Subcutaneous abdominal adipose tissue (tissue), 5 donors: ENCODE measurements at regions not wholly inside any gene's neighbourhood (a gene's known extent, or its start where the extent isn't known, plus 50 kb on each side); places are given as distances from the start of the nearest gene placed in this dataset.

Experiments used
- H3K27ac ChIP-seq: one replicate; pipeline ENCODE4 v1.7.0; 2013; ENCODE audit warnings: low read depth, mild to moderate bottlenecking, inconsistent platforms, low read length, moderate library complexity
- H3K27me3 ChIP-seq, 5 donors: one replicate each; pipeline ENCODE4 v1.7.0; 2013; ENCODE audit warnings: low read length in 5 of 5, inconsistent platforms in 1 of 5; ENCODE audit not compliant: control insufficient read depth in 5 of 5, insufficient read depth in 4 of 5
- H3K36me3 ChIP-seq, 5 donors: one replicate each; pipeline ENCODE4 v1.7.0; 2013; ENCODE audit warnings: low read length in 5 of 5; ENCODE audit not compliant: control insufficient read depth in 5 of 5, insufficient read depth in 5 of 5
- H3K4me1 ChIP-seq, 5 donors: one replicate each; pipeline ENCODE4 v1.7.0; 2013; ENCODE audit warnings: low read length in 5 of 5, mild to moderate bottlenecking in 3 of 5, moderate library complexity in 1 of 5; ENCODE audit not compliant: control insufficient read depth in 5 of 5, insufficient read depth in 5 of 5
- H3K4me3 ChIP-seq, 5 donors: one replicate each; pipeline ENCODE4 v1.7.0; 2013; ENCODE audit warnings: low read length in 5 of 5, low read depth in 1 of 5
- H3K9ac ChIP-seq, 5 donors: one replicate each; pipeline ENCODE4 v1.7.0; 2013; ENCODE audit warnings: low read length in 5 of 5, mild to moderate bottlenecking in 4 of 5, moderate library complexity in 3 of 5
- H3K9me3 ChIP-seq, 5 donors: one replicate each; pipeline ENCODE4 v1.7.0; 2013; ENCODE audit warnings: low read length in 5 of 5; ENCODE audit not compliant: control insufficient read depth in 5 of 5
- donor health status: healthy.
- donor health status: healthy.
- donor health status: healthy.
- donor health status: healthy.
- donor health status: healthy.

DNA sequence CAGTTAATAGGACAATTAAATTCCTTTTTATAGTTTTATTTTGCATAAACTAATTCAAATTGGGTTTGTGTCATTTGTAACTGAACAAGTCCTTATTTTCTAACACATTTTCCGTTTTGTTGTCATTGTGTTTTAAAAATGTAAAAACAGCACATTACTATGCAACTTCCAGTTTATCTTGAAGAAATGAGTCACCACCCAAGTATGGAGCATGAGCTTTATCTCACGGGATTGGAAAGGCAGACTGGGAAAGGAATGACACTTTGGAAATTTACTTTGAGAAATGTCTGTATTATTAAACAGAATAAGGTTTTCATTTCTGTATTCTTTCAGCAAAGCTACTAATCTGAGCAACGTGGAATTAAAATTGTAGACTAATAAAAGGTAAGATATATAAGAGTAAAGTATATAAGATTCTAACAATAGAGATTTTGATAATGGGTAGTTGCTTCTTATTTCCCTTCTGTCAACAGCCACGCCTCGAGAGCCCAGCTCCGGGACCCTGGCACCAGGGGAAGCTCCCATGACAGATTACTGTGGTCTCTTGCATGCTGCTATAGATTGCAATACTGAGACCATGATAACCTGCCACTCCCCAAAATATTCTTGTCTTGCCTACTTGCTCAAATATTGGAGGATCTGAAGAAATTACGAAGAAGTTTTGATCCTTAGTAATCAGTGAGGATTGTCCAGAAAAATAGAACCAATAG lies 433.1 kb downstream of the CHSY3 start:
- H3K9ac ChIP-seq = no peak overlapping the region
- no peaks in the 10 kb centered on the region for H3K36me3 ChIP-seq
- H3K27ac ChIP-seq = no peak overlapping the region
- no peaks in the 10 kb centered on the region for H3K9me3 ChIP-seq
- no peak overlapping the region for H3K4me3 ChIP-seq
- H3K27me3 ChIP-seq = no peaks in the 10 kb centered on the region
- peaks cover 0 to 3% (median 0%) of the 10 kb centered on the region in 5 donors for H3K4me1 ChIP-seq

- peaks cover 0 to 3% (median 0%) of the 10 kb centered on the region in 5 donors for H3K4me1 ChIP-seq
- H3K36me3 ChIP-seq = no peaks in the 10 kb centered on the region
- no peaks in the 10 kb centered on the region for H3K27me3 ChIP-seq
- H3K27ac ChIP-seq = no peak overlapping the region
- H3K4me3 ChIP-seq = no peak overlapping the region
- H3K9ac ChIP-seq = no peak overlapping the region
- H3K9me3 ChIP-seq = peaks cover 0 to 4% (median 0%) of the 10 kb centered on the region in 5 donors
Observed at GRCh38 chr5:130335117-130335516, 430.9 kb downstream of the CHSY3 start.

DNA sequence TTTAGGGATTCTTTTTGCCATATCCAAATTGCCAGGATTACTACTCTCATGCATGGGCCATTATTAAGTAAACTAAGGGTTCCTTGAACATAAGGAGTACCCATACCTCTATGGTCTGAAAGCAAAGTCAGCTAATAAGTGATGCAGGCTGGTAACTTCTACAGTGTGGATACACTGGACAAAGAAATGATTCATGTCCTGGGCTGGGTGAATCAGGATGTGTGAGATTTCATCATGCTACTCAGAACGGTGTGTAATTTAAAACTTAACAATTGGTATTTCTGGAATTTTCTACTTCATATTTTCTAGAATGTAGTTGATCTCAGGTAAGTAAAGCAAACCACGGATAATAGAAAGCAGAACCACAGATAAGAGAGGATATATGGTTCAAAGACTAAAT lies 428.8 kb downstream of the CHSY3 start:
- Histone ChIP-seq H3K9ac (no peak overlapping the region), H3K36me3 (no peaks in the 10 kb centered on the region), H3K27ac (no peak overlapping the region), H3K9me3 (peaks cover 0 to 6% (median 0%) of the 10 kb centered on the region in 5 donors), H3K4me3 (no peak overlapping the region), H3K27me3 (no peaks in the 10 kb centered on the region), H3K4me1 (peaks cover 0 to 3% (median 0%) of the 10 kb centered on the region in 5 donors)

GRCh38 chr5:130331332-130331731 lies 427.1 kb downstream of the CHSY3 start:
- Histone ChIP-seq H3K36me3 (no peaks in the 10 kb centered on the region), H3K27me3 (no peaks in the 10 kb centered on the region), H3K9me3 (peaks cover 0 to 6% (median 0%) of the 10 kb centered on the region in 5 donors), H3K9ac (no peak overlapping the region), H3K4me1 (no peaks in the 10 kb centered on the region), H3K4me3 (no peak overlapping the region), H3K27ac (no peak overlapping the region)

- Histone ChIP-seq H3K4me1 (no peaks in the 10 kb centered on the region), H3K4me3 (no peak overlapping the region), H3K9me3 (peaks cover 0 to 7% (median 3%) of the 10 kb centered on the region in 5 donors), H3K27me3 (no peaks in the 10 kb centered on the region), H3K36me3 (no peaks in the 10 kb centered on the region), H3K9ac (no peak overlapping the region), H3K27ac (no peak overlapping the region)
Observed at GRCh38 chr5:130324953-130325671, 420.8 kb downstream of the CHSY3 start.

GRCh38 chr5:130323804-130324454 lies 419.7 kb downstream of the CHSY3 start:
- Histone ChIP-seq H3K4me3 (no peak overlapping the region), H3K36me3 (no peaks in the 10 kb centered on the region), H3K9ac (no peak overlapping the region), H3K4me1 (no peaks in the 10 kb centered on the region), H3K27me3 (no peaks in the 10 kb centered on the region), H3K9me3 (peaks cover 0 to 7% (median 3%) of the 10 kb centered on the region in 5 donors), H3K27ac (no peak overlapping the region)

- Histone ChIP-seq H3K9me3 (peaks cover 0 to 7% (median 3%) of the 10 kb centered on the region in 5 donors), H3K4me1 (no peaks in the 10 kb centered on the region), H3K4me3 (no peak overlapping the region), H3K9ac (no peak overlapping the region), H3K27me3 (no peaks in the 10 kb centered on the region), H3K27ac (no peak overlapping the region), H3K36me3 (no peaks in the 10 kb centered on the region)
Observed at GRCh38 chr5:130321931-130322330, 417.7 kb downstream of the CHSY3 start.

GRCh38 chr5:130316971-130317680 lies 412.9 kb downstream of the CHSY3 start:
- Histone ChIP-seq H3K27ac (no peak overlapping the region), H3K4me1 (no peaks in the 10 kb centered on the region), H3K9ac (no peak overlapping the region)

DNA sequence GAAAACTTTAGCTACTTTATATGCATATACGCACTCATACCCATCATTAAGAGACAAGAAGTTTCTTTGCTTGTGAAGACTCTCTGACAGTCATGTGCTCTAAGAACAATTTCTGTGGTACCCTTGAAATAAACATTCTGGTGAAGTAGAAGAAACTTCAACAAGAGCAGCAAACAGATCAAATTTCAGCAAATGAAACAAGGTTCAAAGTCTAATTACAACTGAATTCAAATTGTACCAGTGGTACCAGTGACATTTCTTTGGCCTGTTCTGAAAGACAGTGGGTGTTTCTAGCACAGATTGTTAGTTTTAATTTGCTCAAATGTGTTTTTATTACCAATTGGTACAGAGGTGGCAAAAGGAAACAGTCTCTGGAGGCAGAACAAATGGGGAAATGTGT lies 391.0 kb downstream of the CHSY3 start:
- H3K9me3 ChIP-seq = no peaks in the 10 kb centered on the region

More at GRCh38 chr5:130316971-130317680, 412.9 kb downstream of the CHSY3 start:
- no peaks in the 10 kb centered on the region for H3K36me3 ChIP-seq
- H3K27me3 ChIP-seq = no peaks in the 10 kb centered on the region
- no peak overlapping the region for H3K4me3 ChIP-seq
- peaks cover 0 to 8% (median 5%) of the 10 kb centered on the region in 5 donors for H3K9me3 ChIP-seq

More for the DNA sequence above, 391.0 kb downstream of the CHSY3 start:
- Histone ChIP-seq H3K9ac (no peak overlapping the region), H3K4me1 (peaks cover 0 to 4% (median under 1%) of the 10 kb centered on the region in 5 donors), H3K27ac (no peak overlapping the region), H3K27me3 (no peaks in the 10 kb centered on the region), H3K36me3 (no peaks in the 10 kb centered on the region), H3K4me3 (no peak overlapping the region)
